Transverse colon (tissue), 3 donors: ENCODE measurements at regions not wholly inside any gene's neighbourhood (a gene's known extent, or its start where the extent isn't known, plus 50 kb on each side); places are given as distances from the start of the nearest gene placed in this dataset.

Experiments
- CTCF ChIP-seq, 5 experiments: fragments of 200-600 bp in 3 of 5; fragments of 450-650 bp in 2 of 5; sonication (generic) in 3 of 5; IDR thresholded peaks; 1 replicate in 2 of 5; 2 replicates in 3 of 5; pipeline ENCODE4 v1.5.1; 2016 to 2017; ENCODE audit warnings: antibody characterized with exemption in 5 of 5, inconsistent platforms in 3 of 5, mild to moderate bottlenecking in 2 of 5, moderate library complexity in 1 of 5
- EP300 ChIP-seq: sonication (generic); formaldehyde crosslinking; IDR thresholded peaks from one replicate; pipeline ENCODE4 v1.6.1; 2017; ENCODE audit warnings: antibody characterized with exemption, low read depth
- POLR2A ChIP-seq: fragments of 450-650 bp; IDR thresholded peaks from one replicate; pipeline ENCODE4 v1.6.1; 2016; ENCODE audit warnings: antibody characterized with exemption, mild to moderate bottlenecking, moderate library complexity

GRCh38 chr6:153449279-153449678 is 318.2 kb upstream of the RGS17 start:
- no peak for TF ChIP-seq CTCF (IDR thresholded peaks at IDR 0.05)
- no peak for TF ChIP-seq EP300
- TF ChIP-seq POLR2A = no peak
